HG02973 (cell line): ENCODE measurements at regions not wholly inside any gene's neighbourhood (a gene's known extent, or its start where the extent isn't known, plus 50 kb on each side); places are given as distances from the start of the nearest gene placed in this dataset.
"Not testable (repeated sequence)": the region's sequence is repeated elsewhere in the genome, so short reads cannot be mapped to it uniquely, and the experiment has no call there.

Experiments
- ATAC-seq: cut with Tn5 transposase; IDR thresholded peaks from one replicate; pipeline ENCODE4 v1.9.1; 2021; ENCODE audit warnings: moderate library complexity; ENCODE audit not compliant: unreplicated experiment

GRCh38 chr13:50467156-50468110, 376.1 kb downstream of the DLEU7 start:
- ATAC-seq, result no peak

GRCh38 chr13:50468849-50469669, 374.4 kb downstream of the DLEU7 start:
- no peak for ATAC-seq

GRCh38 chr13:50473050-50473449, 370.4 kb downstream of the DLEU7 start:
- ATAC-seq, result not testable (repeated sequence)

DNA sequence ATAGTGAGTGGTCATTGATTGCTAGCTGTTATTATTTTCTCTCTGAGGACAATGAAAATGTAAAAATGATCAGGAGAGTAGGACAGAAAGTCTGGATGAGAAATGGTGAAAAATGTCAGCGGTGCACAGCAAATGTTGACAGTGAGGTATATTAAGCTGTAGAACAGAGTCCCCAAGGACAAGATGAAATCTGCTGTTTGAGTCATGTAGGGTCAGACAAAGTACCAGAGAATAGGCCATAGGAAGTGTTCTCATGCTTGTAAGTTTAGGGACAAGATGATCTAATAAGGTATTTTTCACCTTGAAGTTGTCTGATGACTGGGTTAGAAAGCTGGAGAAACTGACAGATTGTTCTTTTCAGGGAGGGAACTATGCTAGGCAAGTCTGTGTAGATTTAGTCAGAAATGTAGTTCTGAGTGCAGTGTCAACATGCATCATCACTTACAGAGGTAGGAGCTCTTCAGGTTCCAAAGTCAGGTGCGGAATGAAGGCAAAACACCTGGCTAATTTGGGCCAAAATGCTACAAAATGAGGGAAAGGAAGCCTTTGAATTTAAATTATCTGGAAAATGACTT, 369.3 kb downstream of the DLEU7 start:
- ATAC-seq, result no peak

DNA sequence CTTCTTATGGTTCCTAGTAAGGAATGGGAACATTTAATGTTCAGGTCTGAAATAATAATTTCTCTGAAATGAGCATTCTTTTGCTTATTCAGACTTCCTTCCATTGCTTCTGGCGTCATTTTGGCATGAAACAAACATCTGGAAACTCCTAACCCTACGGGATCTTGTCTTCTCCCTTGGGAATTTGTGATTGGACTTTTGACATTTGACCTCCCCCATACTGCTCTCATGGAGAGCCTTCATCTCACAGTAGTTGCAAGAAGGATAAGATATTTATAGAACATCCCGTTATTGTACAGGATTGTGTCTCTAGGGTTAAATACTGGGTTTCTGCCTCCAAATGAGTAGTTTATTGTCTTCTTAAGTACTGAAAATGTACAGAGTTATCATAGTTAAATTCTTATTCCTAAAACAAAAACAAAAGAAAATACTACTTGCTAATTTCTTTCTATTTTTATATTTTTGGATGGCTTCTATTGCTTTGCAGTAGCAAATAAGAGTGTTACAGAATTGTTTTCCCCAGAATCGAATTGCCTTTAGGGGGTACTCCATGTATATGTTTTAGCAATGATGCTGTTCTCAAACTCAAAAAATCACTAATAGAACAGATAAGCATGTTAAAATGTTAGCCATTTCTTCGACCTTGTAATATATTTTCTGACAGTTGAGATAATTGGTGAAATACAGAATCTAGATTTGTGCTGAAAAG, 366.8 kb downstream of the DLEU7 start:
- ATAC-seq, result no peak

DNA sequence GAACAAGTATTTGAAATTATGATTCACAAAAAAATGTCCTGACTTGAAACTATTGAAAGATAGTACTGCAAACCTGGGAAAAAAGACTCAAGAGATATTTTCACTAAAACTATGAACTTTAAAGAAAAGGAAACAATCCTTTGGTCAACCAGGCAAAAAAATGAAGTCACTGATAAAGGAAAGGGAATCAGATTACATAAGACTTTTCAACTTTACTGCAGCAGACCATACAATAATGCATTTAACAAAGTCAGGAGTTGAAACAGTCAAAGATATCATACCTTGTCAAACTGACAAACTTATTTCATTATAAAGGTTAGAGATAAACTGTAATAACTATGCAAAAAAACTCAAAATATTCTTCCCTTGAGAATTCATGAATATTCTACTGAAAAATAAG, 361.6 kb downstream of the DLEU7 start:
- ATAC-seq, result no peak

GRCh38 chr13:50483416-50483815, 360.1 kb downstream of the DLEU7 start:
- ATAC-seq, result no peak

DNA sequence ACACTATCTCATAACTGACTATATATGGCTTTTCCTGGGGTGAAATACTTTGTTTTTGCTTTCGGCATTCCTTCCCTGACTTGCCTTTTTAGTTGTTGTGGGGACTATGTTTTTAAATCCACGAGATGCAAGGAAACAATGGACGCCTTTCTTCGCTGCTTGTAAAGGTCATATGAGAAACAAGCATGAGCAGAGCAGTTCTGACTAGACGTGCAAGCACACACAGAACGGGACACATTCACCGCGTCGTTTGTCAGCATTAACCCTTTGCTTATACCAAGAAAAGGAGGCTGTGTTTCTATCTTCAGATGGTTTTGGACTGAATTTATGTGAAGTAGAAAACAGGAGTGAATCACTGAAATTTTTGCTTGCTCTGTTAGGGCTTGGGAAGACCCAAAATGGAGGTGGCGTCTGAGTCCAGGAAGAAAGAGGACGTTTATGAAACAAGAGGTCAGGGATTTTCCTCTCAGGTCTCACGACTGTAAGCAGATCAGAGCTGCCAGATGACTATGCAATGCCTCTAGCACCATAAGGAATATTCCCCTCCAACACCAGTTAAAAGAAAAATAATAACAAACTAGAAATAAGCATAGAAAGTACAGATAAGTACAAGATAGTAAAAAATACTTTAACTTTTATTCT, 358.9 kb downstream of the DLEU7 start:
- no peak for ATAC-seq

GRCh38 chr13:50485979-50486935, 357.2 kb downstream of the DLEU7 start:
- ATAC-seq, result no peak

- ATAC-seq, result no peak
Measured at GRCh38 chr13:50493683-50494082, 349.8 kb downstream of the DLEU7 start.

DNA sequence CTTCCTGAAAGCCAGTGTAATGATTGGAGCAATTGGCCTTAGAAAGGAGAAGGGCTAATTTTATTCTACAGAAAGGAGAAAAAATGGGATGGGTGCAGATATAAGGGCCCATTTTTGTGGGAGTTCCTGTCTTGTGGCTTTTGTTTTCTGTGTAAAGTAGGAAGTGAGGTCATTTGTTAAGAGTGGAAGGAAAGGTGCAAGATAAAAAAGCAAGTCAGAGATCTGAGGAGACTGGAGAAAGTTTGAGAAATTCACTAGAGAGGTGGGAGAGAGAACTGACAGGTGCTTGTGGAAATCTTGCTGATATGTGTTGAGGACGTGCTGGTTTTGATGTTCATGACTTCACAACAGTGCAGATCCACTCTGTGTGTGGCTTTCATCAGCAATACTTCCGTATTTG, 349.4 kb downstream of the DLEU7 start:
- no peak for ATAC-seq

GRCh38 chr13:50503212-50503611, 340.3 kb downstream of the DLEU7 start:
- ATAC-seq, result not testable (repeated sequence)

DNA sequence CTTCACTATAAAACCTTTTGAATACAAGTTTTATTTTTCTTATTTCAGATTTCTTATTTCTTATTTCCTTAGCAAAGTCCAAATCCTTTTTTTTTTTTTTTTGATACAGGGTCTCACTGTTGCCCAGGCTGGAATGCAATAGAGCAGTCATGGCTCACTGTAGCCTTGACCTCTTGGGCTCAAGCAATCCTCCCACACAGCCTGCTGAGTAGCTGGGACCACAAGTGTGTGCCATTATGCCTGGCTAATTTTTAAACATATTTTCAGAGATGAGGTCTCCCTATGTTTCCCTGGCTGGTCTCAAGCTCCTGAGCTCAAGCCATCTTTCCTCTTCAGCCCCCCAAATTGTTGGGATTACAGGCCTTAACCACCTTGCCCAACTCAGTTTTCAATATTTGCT, 334.3 kb downstream of the DLEU7 start:
- no peak for ATAC-seq

- no peak for ATAC-seq
Measured at GRCh38 chr13:50509771-50510441, 333.6 kb downstream of the DLEU7 start.

- not testable (repeated sequence) for ATAC-seq
Measured at GRCh38 chr13:50510885-50511545, 332.5 kb downstream of the DLEU7 start.

DNA sequence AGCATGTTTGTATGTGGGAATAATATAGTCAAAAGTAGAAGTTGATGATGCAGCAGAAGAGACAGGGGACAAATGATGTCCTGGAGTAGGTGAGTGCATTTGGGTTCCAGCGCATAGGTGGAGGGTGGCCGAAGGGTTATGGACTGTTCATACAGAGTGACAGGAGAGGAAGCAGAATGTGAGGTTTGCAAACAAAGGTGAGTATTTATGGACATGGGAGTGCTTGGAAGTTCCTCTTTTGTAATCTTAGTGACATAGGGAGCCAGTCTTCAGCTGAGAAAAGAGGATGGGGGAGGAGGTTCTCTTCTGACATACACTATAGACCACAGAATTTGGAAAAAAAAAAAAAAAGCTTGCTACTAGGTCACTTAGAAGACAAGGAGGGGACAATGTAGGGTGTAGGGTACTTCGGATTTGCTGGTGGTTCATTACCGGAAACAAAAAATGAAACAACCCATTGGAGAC, 331.6 kb downstream of the DLEU7 start:
- ATAC-seq, result peak; percentile 67

DNA sequence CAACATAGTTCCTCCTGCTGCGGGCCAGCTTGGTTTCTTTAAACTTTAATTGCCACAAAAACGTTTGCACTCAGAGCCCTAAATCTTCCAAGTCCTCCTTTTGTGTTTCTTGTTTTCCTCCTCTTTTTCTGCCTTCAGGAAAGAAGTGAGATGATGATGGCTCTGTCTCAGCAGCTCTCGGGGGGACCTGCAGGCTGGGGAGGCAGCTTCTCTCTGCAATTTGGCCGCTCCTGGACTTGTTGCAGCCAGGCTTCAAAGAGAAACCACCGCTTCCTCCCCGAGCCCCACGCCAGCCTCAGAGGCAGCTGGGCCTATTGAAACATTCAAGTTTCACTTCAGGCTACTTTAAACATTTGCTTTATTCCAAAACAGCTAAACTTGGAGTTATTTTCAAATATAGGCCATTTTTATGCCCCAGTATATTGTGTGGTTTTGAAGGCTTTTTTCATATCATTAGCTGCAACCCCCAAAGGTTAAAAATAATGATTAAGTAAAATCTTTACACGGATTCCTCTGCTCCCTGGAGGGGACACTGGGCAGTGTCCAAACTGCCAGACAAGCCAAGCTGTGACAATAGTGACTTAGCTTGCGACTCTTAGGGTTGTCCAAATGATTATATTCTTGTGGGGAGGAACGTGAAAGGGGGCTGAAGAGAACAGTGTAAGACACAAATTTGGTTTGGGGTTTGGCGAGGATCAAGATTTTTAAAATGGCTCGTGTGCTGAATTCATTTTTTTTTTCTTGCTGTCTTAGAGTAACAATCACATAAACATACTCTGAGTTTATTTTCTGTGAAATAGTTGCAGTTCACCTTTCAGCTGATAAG, 330.8 kb downstream of the DLEU7 start:
- peak; percentile 82 for ATAC-seq
